Bronchial epithelial cell (primary cell): ENCODE measurements at regions not wholly inside any gene's neighbourhood (a gene's known extent, or its start where the extent isn't known, plus 50 kb on each side); places are given as distances from the start of the nearest gene placed in this dataset.
A peak's percentile ranks its signal among the peaks of the same experiment; 100 is the strongest.

Source experiments
- DNase-seq: peaks from one replicate; pipeline ENCODE4 v3.0.0-alpha.2; 2010; ENCODE audit warnings: low read depth
- FAIRE-seq: peaks from 2 replicates; lab custom pipeline; 2011; peaks lifted over from hg19 to GRCh38; lab: Jason Lieb, UNC
- H3K27me3 ChIP-seq: 2 replicates; pipeline ENCODE4 v1.5.1; 2011; ENCODE audit warnings: low read length; ENCODE audit not compliant: control insufficient read depth, insufficient read depth
- H3K36me3 ChIP-seq: 2 replicates; pipeline ENCODE4 v1.5.1; 2011; ENCODE audit warnings: low read length; ENCODE audit not compliant: control insufficient read depth, insufficient read depth
- H3K4me3 ChIP-seq: 2 replicates; pipeline ENCODE4 v1.5.1; 2011; ENCODE audit warnings: mild to moderate bottlenecking, low read depth, low read length, control low read depth
- CTCF ChIP-seq: IDR thresholded peaks from 2 replicates; pipeline ENCODE4 v1.5.1; 2011; ENCODE audit warnings: mild to moderate bottlenecking, moderate library complexity, low read length, control low read depth, inconsistent platforms; ENCODE audit not compliant: insufficient read depth, severe bottlenecking

- TF ChIP-seq CTCF = no peak
- Histone ChIP-seq H3K36me3 (no peaks in the 10 kb centered on the region), H3K4me3 (no peak overlapping the region), H3K27me3 (no peaks in the 10 kb centered on the region)
- DNase-seq = no peak
- FAIRE-seq = no peak
Observed at GRCh38 chr21:31545036-31545435, 114.5 kb upstream of the SOD1 start.

GRCh38 chr21:31543191-31543590 lies 116.3 kb upstream of the SOD1 start:
- peak; percentile 83 for FAIRE-seq
- TF ChIP-seq CTCF = no peak
- no peaks in the 10 kb centered on the region for H3K27me3 ChIP-seq
- no peak overlapping the region for H3K4me3 ChIP-seq
- no peaks in the 10 kb centered on the region for H3K36me3 ChIP-seq
- DNase-seq = no peak

- FAIRE-seq = no peak
Observed at GRCh38 chr21:31538816-31539215, 120.7 kb upstream of the SOD1 start.

GRCh38 chr21:31537872-31538576 lies 121.5 kb upstream of the SOD1 start:
- TF ChIP-seq CTCF = no peak
- no peak for FAIRE-seq

More at GRCh38 chr21:31538816-31539215, 120.7 kb upstream of the SOD1 start:
- no peak for DNase-seq
- H3K27me3 ChIP-seq = no peaks in the 10 kb centered on the region
- no peak overlapping the region for H3K4me3 ChIP-seq
- H3K36me3 ChIP-seq = no peaks in the 10 kb centered on the region
- no peak for TF ChIP-seq CTCF

GRCh38 chr21:31536138-31536537 lies 123.4 kb upstream of the SOD1 start:
- DNase-seq (no peak), FAIRE-seq (no peak)
- Histone ChIP-seq H3K4me3 (no peak overlapping the region), H3K27me3 (no peaks in the 10 kb centered on the region), H3K36me3 (no peaks in the 10 kb centered on the region)
- TF ChIP-seq CTCF = no peak

More at GRCh38 chr21:31537872-31538576, 121.5 kb upstream of the SOD1 start:
- Histone ChIP-seq H3K36me3 (no peaks in the 10 kb centered on the region), H3K4me3 (no peak overlapping the region), H3K27me3 (no peaks in the 10 kb centered on the region)
- no peak for DNase-seq

- DNase-seq = no peak
- TF ChIP-seq CTCF = no peak
- Histone ChIP-seq H3K36me3 (no peaks in the 10 kb centered on the region), H3K4me3 (no peak overlapping the region), H3K27me3 (no peaks in the 10 kb centered on the region)
- FAIRE-seq = no peak
Observed at GRCh38 chr21:31531967-31532366, 127.5 kb upstream of the SOD1 start.
